ENCODE measurements at regions not wholly inside any gene's neighbourhood (a gene's known extent, or its start where the extent isn't known, plus 50 kb on each side); places are given as distances from the start of the nearest gene placed in this dataset.

- TF ChIP-seq FOXK2 (IDR thresholded peaks at IDR 0.05) (no peak), ZNF384 (IDR thresholded peaks at IDR 0.05) (no peak), CTBP1 (IDR thresholded peaks at IDR 0.05; ENCODE audit: borderline replicate concordance) (no peak), PKNOX1 (IDR thresholded peaks at IDR 0.05) (no peak)
These were observed 155.8 kb upstream of the FRMD4B start for GRCh38 chr3:69541711-69542088.
